ENCODE measurements at regions not wholly inside any gene's neighbourhood (a gene's known extent, or its start where the extent isn't known, plus 50 kb on each side); places are given as distances from the start of the nearest gene placed in this dataset.

GRCh38 chr4:189786447-189786846 lies 154.2 kb upstream of the FRG1 start:
- Mint-ChIP-seq H3K27me3 (ENCODE audit: low read depth) (peaks cover 4% of the 10 kb centered on the region), H3K36me3 (ENCODE audit: low read depth) (no peaks in the 10 kb centered on the region)

DNA sequence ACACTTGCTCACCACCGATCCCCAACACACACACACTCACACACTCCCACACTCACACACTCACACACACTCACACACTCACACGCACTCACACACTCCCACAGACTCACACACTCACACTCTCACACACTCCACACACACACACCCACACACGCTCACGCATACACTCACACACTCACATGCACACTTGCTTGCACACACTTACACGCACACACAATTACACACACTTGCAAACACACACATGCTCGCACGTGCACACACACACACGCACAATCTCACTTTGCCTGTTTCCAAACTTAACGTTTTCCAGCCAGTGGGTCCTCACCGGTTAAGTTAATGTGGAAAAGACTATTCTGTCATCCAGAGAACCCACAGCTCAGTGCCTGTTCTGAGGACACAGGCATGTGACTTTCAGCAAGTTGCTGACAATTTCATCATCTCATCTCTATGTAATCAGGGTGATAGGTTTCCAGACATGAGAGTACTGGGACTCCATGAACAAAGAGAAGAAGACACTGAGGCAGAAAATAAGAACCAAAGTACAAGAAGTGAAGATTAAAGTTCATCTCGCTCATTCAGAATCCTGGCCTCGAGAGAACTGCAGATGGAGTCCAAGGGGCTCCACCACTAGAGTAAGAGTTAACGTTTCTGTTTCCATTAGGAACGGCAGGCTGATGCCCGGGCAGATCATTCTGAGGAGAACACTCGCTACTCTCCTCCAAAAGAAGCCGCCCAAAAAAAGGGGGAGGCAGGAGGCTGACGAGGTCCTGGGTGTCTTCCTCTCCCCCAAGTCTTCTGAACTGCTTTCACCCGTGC lies 153.2 kb upstream of the FRG1 start:
- peaks cover 57% of the 10 kb centered on the region for H3K9me3 Mint-ChIP-seq
- TF ChIP-seq, protein P1, sequence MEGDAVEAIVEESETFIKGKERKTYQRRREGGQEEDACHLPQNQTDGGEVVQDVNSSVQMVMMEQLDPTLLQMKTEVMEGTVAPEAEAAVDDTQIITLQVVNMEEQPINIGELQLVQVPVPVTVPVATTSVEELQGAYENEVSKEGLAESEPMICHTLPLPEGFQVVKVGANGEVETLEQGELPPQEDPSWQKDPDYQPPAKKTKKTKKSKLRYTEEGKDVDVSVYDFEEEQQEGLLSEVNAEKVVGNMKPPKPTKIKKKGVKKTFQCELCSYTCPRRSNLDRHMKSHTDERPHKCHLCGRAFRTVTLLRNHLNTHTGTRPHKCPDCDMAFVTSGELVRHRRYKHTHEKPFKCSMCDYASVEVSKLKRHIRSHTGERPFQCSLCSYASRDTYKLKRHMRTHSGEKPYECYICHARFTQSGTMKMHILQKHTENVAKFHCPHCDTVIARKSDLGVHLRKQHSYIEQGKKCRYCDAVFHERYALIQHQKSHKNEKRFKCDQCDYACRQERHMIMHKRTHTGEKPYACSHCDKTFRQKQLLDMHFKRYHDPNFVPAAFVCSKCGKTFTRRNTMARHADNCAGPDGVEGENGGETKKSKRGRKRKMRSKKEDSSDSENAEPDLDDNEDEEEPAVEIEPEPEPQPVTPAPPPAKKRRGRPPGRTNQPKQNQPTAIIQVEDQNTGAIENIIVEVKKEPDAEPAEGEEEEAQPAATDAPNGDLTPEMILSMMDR (IDR thresholded peaks at IDR 0.05; ENCODE audit: unreplicated experiment in 3 of 3), result no peak
- H3K36me3 Mint-ChIP-seq (ENCODE audit: low read depth), result no peaks in the 10 kb centered on the region
- H3K27me3 Mint-ChIP-seq (ENCODE audit: low read depth), result peaks cover 4% of the 10 kb centered on the region
- no peak overlapping the region for H3K4me3 Mint-ChIP-seq
- H3K27ac Mint-ChIP-seq, result no peak overlapping the region
- H3K4me1 Mint-ChIP-seq, result no peaks in the 10 kb centered on the region

More at GRCh38 chr4:189786447-189786846, 154.2 kb upstream of the FRG1 start:
- Mint-ChIP-seq H3K4me1 (no peaks in the 10 kb centered on the region), H3K27ac (no peak overlapping the region), H3K4me3 (no peak overlapping the region), H3K9me3 (peaks cover 66% of the 10 kb centered on the region)
- TF ChIP-seq, protein P1 (IDR thresholded peaks at IDR 0.05; ENCODE audit: unreplicated experiment in 3 of 3), result no peak

GRCh38 chr4:189792924-189793618 lies 147.6 kb upstream of the FRG1 start:
- Mint-ChIP-seq H3K27me3 (ENCODE audit: low read depth) (no peaks in the 10 kb centered on the region), H3K36me3 (ENCODE audit: low read depth) (no peaks in the 10 kb centered on the region), H3K4me3 (no peak overlapping the region)

GRCh38 chr4:189800545-189801088 lies 140.1 kb upstream of the FRG1 start:
- TF ChIP-seq, protein P1 (IDR thresholded peaks at IDR 0.05; ENCODE audit: unreplicated experiment in 3 of 3), result no peak
- Mint-ChIP-seq H3K36me3 (ENCODE audit: low read depth) (peaks cover 7% of the 10 kb centered on the region), H3K4me1 (no peaks in the 10 kb centered on the region), H3K27ac (no peak overlapping the region), H3K9me3 (peaks cover 59% of the 10 kb centered on the region), H3K4me3 (no peak overlapping the region), H3K27me3 (ENCODE audit: low read depth) (no peaks in the 10 kb centered on the region)

More at GRCh38 chr4:189792924-189793618, 147.6 kb upstream of the FRG1 start:
- TF ChIP-seq, protein P1 (IDR thresholded peaks at IDR 0.05; ENCODE audit: unreplicated experiment in 3 of 3), result peak; percentile 58 to 75 (median 62)
- Mint-ChIP-seq H3K4me1 (no peaks in the 10 kb centered on the region), H3K9me3 (peaks cover 28% of the 10 kb centered on the region), H3K27ac (no peak overlapping the region)

GRCh38 chr4:189802884-189803283 lies 137.8 kb upstream of the FRG1 start:
- H3K4me3 Mint-ChIP-seq, result no peak overlapping the region
- peaks cover 7% of the 10 kb centered on the region for H3K36me3 Mint-ChIP-seq (ENCODE audit: low read depth)
- H3K27ac Mint-ChIP-seq, result no peak overlapping the region
- peaks cover 59% of the 10 kb centered on the region for H3K9me3 Mint-ChIP-seq
- no peaks in the 10 kb centered on the region for H3K4me1 Mint-ChIP-seq
- H3K27me3 Mint-ChIP-seq (ENCODE audit: low read depth), result no peaks in the 10 kb centered on the region
- TF ChIP-seq, protein P1 (IDR thresholded peaks at IDR 0.05; ENCODE audit: unreplicated experiment in 3 of 3), result no peak

All from nephron (organoid).